Activated CD4-positive, alpha-beta T cell treated with anti-CD3 and anti-CD28 coated beads, Interleukin-2, amount 50 U/mL, for 16 hours (primary cell): ENCODE measurements at regions not wholly inside any gene's neighbourhood (a gene's known extent, or its start where the extent isn't known, plus 50 kb on each side); places are given as distances from the start of the nearest gene placed in this dataset.
"Not testable (repeated sequence)": the region's sequence is repeated elsewhere in the genome, so short reads cannot be mapped to it uniquely, and the experiment has no call there.

Experiments
- DNase-seq: peaks from one replicate; pipeline ENCODE4 v3.0.0-alpha.2; 2020

DNA sequence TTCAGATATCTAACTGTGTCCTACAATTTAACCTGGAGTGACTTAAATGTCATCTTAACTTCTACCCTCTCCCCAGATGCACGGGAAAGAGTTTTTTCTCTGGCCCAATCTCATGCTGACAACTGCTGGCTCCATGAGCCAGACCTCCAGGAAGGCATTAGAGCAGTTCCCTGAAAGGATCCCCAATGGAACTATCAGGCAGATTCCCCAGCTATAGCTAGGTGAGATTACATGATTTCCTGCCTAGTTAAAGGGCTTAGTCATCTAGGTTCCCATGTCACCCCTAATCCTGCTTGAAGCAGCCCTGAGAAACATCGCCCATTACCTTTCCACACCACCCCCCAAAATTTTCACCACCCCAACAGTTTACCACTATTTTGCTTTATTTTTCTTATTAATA lies 373.5 kb upstream of the TRPC7 start:
- no peak for DNase-seq

DNA sequence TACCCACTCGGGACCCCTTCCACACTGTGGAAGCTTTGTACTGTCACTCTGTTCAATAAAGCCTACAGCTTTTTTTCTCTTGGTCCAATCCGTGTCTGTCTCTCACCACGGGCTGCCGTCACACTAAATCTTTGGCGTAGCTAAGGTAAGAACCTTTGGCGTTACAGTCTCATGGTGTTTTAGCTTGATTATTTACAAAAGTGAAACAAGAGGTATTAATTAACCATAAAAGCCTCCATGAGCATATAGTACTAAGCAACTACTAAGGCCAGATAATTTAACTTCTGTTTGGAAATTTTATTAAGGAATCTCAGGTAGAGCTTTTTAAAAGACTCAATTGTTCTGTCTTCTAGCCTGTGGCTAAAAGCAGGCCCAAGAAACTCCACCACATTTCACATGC lies 370.7 kb upstream of the TRPC7 start:
- DNase-seq = no peak

DNA sequence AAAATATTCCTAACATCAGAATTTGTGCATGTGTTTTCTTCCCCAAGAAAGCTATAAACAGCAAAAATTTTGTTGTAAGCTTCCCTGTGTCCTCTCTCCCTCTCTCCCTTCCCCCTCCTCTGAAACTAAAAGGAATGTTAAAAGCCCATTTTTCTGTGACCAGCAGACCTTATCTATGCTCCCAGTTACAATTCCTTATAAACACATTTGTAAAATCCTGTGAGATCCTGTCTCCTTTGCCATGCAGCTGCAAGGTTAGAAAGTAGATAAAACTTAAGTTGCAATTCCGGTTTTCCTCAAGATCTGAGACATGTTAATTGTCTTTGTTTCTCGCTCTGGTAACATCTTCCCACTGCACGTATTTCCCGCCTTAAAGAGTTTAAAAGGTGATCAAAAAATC lies 370.3 kb upstream of the TRPC7 start:
- DNase-seq = not testable (repeated sequence)

DNA sequence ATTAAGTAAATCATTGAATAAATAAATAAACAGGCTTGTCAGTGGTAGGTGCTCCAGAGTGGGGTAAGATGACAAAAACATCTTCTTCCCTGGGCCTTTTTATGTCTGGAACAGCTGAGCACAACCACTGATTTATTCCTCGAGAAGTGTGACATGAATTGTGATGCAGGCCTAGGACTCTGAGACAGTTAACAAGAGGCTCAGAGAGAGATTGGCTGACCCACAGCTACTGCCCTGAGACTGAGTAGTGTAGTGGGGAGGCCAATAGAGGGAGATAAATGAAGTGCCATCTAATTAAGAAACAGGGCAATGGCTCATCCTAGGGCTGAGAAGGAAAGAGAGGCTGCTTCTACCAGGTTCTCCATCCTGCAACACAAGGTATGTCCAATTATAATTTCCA lies 369.3 kb upstream of the TRPC7 start:
- no peak for DNase-seq

DNA sequence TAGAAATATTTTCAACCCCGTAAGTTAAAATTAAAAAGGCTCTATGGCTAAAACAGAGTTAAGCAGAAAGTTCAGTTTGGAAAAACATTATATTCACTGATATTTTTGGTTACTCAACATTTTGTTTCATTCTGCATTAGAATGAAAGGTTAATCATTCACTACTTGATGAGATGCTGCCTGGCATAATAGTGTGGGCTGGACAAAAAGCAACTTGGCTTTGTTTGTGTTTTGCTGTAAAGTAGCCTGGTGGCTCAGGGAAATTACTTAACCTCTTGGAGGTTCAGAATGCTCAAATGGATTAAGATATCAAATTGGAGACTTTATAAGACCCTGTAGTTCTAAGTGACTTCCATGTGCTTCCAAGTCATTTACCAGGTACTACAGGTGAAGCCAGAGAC lies 367.4 kb upstream of the TRPC7 start:
- no peak for DNase-seq

DNA sequence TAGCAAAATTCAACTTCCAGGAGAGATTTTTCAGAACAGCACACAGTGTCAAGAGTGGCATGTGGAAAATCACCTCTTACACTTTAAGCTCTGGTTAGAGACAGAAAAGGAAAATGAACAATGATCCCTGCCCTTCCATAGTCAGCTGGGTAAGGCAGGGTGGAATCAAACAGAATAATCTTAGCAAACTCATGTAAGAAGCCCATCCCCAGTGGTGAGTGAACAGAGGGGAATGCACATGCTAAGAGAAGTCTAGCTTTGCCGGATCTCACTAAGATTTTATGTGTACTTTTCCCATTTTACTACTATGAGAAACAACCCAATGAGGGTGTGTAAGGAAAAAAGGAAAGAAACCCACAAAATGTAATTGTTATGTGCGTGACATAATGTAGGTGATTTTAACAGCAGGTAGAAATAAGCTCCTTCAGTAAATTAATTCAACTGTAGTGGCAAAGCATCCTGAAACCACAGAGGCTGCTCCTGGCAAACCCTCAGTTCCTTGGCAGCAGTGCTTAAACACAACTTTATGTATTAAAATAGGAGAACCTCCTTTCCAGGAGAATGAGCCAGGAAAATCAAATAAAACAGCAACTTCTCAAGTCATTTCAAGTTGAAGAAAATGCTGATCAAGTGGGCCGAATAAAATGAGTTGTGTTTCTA lies 366.0 kb upstream of the TRPC7 start:
- DNase-seq = no peak

DNA sequence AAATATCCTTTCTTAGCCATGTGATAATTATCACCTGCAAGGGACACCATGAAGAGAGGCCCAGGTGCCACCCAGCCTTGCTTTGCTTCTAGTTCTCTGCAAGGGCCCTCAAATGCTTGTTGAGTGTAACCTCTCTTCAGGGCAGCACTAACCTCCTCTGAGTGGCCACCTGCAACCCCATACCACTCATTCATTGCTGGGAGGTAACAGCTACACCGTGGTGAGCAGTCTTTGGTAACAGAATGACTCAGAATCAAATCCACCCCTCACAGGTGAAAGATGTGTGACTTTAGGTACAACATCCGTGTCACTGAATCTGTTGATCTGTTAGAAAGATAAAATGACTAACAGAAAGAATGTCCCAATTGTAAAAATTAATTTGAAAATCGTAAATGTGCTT lies 365.1 kb upstream of the TRPC7 start:
- no peak for DNase-seq

DNA sequence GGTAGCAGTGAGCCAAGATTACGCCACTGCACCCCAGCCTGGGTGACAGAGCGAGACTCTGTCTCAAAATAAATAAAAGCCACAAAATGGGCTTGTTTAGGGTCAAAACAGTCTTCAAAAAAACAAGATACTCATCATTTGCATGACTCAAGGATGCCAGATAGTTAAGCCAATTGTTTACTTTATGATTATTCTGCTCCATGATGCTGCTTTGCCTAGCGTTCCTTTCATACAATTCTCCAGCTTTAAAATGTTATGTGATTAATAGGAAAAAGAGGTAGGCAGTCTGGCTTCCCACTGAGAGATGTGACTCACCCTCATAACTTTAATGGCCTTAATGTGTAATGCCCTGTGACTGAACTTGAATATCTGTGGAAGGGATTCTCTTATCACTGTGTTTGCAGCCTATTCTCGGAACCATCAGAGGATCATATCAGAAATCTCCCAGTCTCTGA lies 364.6 kb upstream of the TRPC7 start:
- no peak for DNase-seq

DNA sequence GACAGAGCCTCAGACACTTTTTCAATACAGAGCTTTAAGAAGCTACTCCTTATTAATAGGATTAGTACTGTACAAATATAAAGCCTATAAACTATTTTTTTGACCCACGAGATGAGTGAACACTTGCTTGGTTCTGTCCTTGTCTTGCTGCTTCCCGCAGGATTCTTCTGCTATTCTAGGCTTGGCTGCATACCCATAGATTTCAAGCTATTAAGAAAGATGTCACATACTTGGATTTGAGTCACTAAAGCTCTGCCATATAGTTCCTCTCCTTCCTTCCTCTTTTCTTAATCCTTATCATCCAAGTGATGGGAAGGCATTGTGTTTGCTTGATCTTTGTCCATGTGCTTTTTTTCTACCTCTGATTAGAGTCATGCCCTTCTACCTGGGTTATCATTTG lies 361.2 kb upstream of the TRPC7 start:
- DNase-seq = no peak

DNA sequence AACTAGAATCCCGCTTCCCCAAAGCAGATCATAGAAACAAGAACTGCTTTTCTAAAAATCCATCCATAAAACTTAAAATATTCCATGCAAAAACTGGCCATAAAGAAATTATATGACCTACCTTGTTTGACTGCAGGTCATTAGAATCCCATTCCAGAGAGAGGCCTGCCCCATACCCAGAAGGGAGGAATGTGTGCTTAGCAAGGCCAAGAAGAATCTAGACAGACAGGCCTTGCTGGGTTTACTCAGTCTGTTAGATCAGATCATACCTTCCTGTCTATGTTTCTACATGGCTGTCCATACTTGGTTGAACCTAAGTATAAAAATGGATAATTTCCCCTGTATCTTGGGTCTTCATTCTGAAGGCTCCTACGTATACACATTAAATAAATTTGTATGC lies 358.8 kb upstream of the TRPC7 start:
- no peak for DNase-seq

DNA sequence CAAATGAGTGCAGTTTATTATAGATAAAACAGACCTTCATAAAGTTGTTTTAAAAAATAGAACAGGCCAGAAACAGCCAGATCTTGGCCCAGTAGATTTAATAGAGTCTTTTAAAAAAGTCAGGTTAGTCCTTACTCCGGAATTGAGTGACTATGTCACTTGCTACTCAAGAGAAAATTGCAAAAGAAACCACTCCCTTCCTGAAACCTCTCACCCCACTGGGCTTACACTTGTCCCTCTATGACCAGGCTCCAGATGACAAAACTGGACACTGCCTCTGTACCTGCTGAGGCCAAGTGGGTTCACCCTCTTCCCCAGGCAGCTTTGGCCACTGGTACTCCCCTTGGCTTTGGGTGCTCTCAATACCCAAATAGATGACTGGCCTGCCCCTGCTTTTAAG lies 357.2 kb upstream of the TRPC7 start:
- DNase-seq = no peak

DNA sequence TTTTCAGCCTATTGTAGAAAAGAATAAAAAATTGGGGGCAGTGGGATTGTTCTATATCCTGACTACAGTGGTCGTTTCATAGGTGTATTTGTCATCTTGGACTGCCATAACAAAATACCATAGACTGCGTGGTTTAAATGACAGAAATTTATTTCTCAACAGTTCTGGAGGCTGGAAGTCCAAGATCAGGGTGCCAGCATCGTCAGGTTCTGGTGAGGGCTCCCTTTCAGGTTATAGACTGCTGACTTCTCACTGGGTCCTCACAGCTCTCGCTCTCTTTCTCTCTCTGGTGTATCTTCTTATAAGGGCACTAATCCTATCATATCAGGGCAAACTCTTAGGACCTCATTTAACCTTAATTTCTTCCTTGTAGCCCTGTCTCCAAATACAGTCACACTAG lies 356.7 kb upstream of the TRPC7 start:
- DNase-seq = no peak

DNA sequence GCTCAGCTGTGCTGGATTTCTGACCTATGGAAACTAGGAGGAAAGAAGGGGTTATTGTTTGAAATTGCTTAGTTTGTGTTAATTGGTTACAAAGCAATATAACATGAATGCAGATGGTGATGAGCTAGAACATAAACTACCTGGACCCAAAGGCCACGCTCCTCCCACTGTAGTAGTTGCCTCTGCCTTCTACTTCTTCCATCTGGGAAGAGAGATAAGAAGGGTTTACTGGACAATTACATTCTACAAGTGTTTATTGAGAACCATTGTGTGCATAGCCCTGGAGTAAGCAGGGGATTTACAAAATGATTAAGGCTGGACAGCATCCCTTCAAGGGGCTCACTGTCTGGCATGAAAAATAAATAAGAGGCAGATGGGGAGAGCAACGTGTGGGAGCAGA lies 355.3 kb upstream of the TRPC7 start:
- DNase-seq = no peak

DNA sequence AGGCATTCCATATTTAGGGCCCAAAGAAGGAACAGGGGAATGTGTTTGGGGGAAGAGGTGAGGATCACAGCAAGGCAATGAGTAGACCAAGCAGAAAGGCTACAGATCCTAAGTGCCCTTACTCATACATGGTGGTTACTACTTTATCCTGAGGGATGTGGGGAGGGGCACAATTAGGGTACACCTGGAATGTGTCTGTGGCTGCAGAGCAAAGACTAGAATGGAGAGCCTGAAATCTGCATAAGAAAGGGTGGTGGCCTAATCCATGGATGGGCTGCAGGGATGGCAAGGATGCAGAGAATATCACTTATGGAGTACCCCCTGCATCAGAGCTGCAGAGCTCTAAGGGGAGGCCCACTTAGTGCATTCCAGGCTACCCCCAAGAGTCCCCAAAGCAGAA lies 352.6 kb upstream of the TRPC7 start:
- no peak for DNase-seq

DNA sequence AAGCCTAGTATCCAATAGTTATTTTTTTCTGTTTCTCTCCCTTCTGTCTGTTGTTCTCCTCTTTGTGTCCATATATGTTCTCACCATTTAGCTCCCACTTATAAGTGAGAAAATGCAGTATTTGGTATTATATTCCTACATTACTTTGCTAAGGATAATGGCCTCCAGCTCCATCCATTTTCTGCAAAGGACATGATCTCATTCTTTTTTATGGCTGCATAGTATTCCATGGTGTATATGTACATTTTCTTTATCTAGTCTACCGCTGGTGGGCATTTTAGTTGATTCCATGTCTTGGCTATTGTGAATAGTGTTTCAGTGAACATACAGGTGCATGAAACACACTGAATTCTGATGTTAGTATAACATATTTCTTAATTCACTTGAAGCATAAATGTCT lies 348.9 kb upstream of the TRPC7 start:
- DNase-seq = no peak

DNA sequence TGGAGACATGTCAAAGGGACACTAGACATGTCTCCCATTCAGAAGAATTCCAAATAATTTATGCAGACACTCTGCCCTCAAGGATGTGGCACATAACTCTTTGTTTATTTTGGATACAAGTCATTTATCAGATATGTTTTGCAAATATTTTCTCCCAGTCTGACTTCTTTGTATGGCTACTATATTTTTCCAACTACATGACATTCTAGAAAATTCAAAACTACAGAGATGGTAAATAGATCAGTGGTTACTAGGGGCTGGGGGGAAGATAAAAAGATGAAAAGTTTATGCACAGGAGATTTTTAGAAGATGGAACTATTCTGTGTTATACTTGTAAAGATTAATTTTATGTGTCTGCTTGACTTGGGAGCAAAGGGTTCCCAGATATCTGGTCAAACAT lies 347.3 kb upstream of the TRPC7 start:
- no peak for DNase-seq

DNA sequence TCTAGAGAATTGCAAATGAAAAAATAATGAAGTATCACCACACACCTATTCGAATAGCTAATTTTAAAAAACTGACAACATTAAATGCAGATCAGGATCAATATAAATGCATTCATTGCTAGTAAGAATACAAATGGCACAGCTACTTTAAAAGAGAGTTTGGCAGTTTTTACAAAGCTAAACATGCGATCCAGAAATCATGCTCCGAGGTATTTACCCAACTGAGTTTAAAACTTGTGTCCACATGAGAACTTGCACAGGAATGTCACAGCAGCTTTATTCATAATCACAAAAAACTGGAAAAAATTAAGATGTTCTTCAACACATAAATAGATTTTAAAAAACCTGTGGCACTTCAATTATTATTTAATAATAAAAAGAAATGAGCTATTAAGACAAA lies 345.5 kb upstream of the TRPC7 start:
- no peak for DNase-seq

DNA sequence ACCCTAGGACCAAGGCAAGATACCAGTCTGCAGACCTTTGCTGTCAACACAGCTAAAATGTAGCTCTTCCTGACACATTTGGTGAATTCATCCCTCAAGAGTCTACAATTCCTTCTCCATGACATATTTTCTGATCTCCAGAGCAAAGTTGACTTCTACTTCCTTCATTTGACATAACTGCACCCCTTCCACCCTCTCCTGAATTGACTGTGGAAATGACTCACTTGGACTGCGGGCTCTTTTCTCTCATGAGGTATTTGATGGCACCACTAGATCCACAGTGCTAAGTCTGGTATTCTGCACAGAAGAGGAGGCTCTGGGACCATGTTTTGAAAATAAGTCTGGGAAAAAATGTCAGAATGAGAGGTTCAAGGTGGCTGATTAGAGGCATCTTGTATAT lies 338.4 kb upstream of the TRPC7 start:
- DNase-seq = no peak

DNA sequence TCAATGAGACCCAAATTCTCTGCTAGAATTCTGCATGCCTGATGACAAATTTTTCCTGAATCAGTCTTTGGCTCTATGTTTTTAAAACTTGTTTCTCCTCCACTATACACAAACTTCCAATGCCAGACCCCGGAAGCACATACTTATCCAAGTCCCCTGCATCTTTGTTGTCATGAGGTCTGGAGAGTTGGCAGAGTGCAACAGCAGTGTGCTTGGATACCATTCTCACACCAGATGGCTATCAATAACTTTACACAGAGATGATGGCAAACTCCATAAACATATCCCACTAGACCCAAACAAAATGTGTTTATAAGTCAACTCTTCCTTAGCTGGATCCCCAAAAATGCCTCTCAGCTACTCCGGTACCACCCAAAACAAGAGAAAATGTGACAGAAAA lies 337.7 kb upstream of the TRPC7 start:
- no peak for DNase-seq

DNA sequence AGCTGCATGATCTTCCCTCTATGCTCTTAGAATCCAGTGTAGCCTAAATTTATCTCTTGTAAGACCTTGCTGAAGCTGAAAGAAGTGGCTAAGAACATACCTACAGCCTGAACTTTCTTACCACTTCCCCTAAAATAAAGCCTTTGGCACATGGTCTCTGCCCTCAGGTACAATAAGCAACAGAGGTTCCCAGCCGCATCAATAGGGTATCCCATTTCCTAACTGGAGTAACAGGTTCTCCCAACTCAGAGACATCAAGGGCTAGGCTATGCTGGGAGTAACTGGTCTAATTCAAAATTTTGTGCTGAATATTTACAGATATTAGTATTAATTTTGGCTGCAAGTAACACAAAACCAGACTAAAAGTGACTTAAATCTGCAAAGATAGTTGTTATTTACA lies 335.8 kb upstream of the TRPC7 start:
- DNase-seq = no peak

DNA sequence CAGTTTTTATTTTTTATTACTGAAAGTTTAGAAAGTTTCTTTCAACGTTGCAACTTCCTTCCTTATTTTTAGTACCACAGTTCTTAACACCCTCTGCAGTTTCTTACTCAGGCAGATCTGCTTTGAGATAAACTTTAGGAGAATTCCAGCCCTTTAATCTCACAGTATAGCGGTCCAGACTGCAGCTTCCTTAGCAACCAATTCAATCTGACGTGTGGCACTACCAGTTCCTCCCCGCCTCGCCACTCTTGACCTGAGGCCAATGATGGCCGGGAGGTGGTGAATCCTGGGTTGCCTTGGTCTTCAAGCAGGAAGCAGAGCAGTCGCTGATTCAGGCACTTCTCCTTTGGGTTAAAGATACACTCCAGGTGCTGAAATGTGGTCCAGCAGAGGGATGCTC lies 334.3 kb upstream of the TRPC7 start:
- no peak for DNase-seq

DNA sequence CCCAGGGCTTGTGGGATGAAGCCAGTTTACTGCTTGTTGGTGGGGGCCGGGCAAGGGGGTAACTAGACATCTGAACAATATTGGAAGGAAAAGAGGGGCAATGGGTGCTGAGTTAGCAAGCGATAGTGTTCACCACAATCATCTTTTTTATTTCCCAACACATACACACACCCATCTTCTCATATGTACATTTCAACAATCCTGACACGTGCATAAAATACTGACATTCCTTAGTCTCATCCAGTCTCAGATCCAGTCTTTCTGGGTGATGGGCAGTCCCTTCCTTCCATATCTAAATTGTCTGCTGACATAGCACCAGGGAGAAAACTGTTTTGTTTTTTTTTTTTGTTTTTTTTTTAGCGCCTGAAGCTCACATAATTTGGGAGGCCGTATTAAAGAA lies 333.6 kb upstream of the TRPC7 start:
- no peak for DNase-seq

DNA sequence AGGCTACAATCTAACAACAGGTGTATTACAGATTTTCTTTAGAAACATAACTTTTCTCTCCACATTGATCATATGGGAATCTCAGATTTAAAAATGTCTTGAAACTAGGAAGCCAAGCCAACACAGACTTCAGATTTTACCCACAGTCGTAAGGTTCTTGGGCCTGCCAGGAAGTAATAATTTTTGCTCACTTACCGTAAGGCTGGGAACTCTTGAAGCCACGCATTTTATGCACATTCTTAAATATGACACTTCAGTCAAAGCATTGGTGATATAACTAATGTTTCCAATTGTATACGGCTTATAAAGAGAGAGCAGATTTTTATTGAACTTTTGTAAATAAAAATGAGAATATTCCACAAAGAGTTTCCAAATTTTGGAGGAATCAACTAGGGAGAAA lies 328.9 kb upstream of the TRPC7 start:
- DNase-seq = no peak

DNA sequence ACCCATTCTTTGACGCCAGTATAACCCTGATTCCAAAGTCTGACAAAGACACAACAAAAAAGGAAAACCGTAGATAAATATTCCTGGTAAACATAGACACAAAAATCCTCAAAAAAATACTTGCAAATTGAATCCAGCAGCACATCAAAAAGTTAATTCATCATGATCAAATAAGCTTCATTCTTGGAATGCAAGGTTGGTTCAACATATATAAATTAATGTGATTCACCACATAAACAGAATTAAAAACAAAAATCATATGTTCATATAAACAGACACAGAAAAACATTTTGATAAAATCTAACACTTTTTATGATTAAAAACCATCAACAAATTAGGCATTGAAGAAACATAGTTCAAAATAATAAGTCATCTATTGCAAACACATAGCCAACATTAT lies 324.2 kb upstream of the TRPC7 start:
- DNase-seq = no peak

DNA sequence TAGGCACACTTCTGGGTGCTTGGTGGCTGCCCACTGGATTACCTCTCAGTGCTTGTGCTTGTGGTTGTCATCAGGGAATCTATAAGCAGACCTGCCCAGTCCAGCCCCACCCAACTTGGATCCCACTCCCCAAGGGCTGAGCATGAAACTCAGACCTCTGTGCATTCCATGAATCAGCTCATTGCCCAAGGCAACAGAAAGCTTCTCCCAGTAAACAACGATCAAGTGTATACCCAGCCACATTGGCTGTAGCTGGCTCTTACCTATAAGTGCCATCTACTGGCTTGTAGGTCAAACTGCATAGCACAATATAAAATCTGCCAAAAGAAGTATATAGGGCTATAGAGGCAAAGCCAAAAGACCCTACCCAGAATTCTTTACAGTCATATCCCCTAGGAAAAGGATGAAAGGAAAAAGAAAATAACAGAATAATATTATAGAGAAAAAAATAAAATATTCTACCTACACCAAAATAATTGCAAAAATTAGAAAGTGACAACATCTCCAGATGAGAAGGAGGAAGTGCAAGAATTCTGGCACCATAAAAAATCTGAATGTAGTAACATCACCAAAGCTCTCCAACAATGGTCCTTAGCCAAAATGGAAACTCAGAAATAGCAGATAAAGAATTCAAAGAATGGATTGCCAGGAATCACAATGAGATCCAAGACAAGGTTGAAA lies 321.0 kb upstream of the TRPC7 start:
- no peak for DNase-seq
